ENCODE measurements at regions not wholly inside any gene's neighbourhood (a gene's known extent, or its start where the extent isn't known, plus 50 kb on each side); places are given as distances from the start of the nearest gene placed in this dataset.

DNA sequence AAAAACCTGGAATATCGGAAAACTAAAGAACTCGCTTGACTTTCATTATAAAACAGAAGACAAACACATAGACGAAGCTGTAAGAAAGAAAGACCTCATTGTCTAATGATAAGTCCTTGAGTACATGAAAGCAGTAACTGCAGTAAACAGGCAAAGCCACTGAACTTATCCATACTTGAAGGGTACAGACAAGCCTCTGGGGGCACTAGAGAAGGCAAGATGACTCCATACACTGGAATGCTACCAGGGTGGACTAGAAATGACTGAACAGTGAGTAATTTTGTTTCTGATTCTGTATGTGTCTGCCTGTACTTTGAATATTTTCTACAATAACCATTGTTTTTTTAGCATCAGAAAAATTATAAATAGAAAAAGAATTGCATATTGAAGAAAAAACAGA is 507.9 kb downstream of the UQCRFS1 start:
- Histone ChIP-seq H3K27me3 (ENCODE audit: insufficient read depth, poor library complexity, severe bottlenecking) (no peaks in the 10 kb centered on the region), H3K27ac (replicated peaks) (no peak overlapping the region), H3K4me3 (replicated peaks; ENCODE audit: insufficient read depth, low read length) (no peak overlapping the region)
- no peak for TF ChIP-seq POLR2AphosphoS5 (IDR thresholded peaks at IDR 0.05; ENCODE audit: low read depth)
- DNase-seq (ENCODE audit: low read depth in 1 of 2, low spot score in 1 of 2) = no peak

GRCh38 chr19:28703400-28703956 is 509.5 kb downstream of the UQCRFS1 start:
- TF ChIP-seq SPI1 (IDR thresholded peaks at IDR 0.05; ENCODE audit: borderline replicate concordance, low read depth) (no peak), CTCF (IDR thresholded peaks at IDR 0.05; ENCODE audit: insufficient read depth, low read length) (no peak), GABPA (IDR thresholded peaks at IDR 0.05; ENCODE audit: low read depth) (no peak), POLR2AphosphoS5 (IDR thresholded peaks at IDR 0.05; ENCODE audit: low read depth) (no peak)
- Histone ChIP-seq H3K4me3 (replicated peaks; ENCODE audit: insufficient read depth, low read length) (no peak overlapping the region), H3K27me3 (ENCODE audit: insufficient read depth, poor library complexity, severe bottlenecking) (no peaks in the 10 kb centered on the region), H3K27ac (replicated peaks) (no peak overlapping the region)
- no peak for DNase-seq (ENCODE audit: low read depth in 1 of 2, low spot score in 1 of 2)

GRCh38 chr19:28701491-28701890 is 511.5 kb downstream of the UQCRFS1 start:
- Histone ChIP-seq H3K27ac (replicated peaks) (no peak overlapping the region), H3K4me3 (replicated peaks; ENCODE audit: insufficient read depth, low read length) (no peak overlapping the region), H3K27me3 (ENCODE audit: insufficient read depth, poor library complexity, severe bottlenecking) (no peaks in the 10 kb centered on the region)
- TF ChIP-seq SPI1 (IDR thresholded peaks at IDR 0.05; ENCODE audit: borderline replicate concordance, low read depth) (no peak), GABPA (IDR thresholded peaks at IDR 0.05; ENCODE audit: low read depth) (no peak), REST (IDR thresholded peaks at IDR 0.05; ENCODE audit: insufficient replicate concordance, low read depth) (no peak), POLR2AphosphoS5 (IDR thresholded peaks at IDR 0.05; ENCODE audit: low read depth) (no peak), CTCF (IDR thresholded peaks at IDR 0.05; ENCODE audit: insufficient read depth, low read length) (no peak)
- DNase-seq (ENCODE audit: low read depth in 1 of 2, low spot score in 1 of 2) = no peak

- Histone ChIP-seq H3K27ac (replicated peaks) (no peak overlapping the region), H3K27me3 (ENCODE audit: insufficient read depth, poor library complexity, severe bottlenecking) (no peaks in the 10 kb centered on the region), H3K4me3 (replicated peaks; ENCODE audit: insufficient read depth, low read length) (no peak overlapping the region)
- TF ChIP-seq GABPA (IDR thresholded peaks at IDR 0.05; ENCODE audit: low read depth) = no peak
- TF ChIP-seq REST (IDR thresholded peaks at IDR 0.05; ENCODE audit: insufficient replicate concordance, low read depth) = no peak
- TF ChIP-seq POLR2AphosphoS5 (IDR thresholded peaks at IDR 0.05; ENCODE audit: low read depth) = no peak
- no peak for TF ChIP-seq SPI1 (IDR thresholded peaks at IDR 0.05; ENCODE audit: borderline replicate concordance, low read depth)
- TF ChIP-seq CTCF (IDR thresholded peaks at IDR 0.05; ENCODE audit: insufficient read depth, low read length) = no peak
- no peak for DNase-seq (ENCODE audit: low read depth in 1 of 2, low spot score in 1 of 2)
Measured at GRCh38 chr19:28700176-28700575, 512.8 kb downstream of the UQCRFS1 start.
